ENCODE measurements at regions not wholly inside any gene's neighbourhood (a gene's known extent, or its start where the extent isn't known, plus 50 kb on each side); places are given as distances from the start of the nearest gene placed in this dataset.

- TF ChIP-seq FOXA2 (IDR thresholded peaks at IDR 0.05) (no peak), GABPA (IDR thresholded peaks at IDR 0.05 in 1 of 2, conservative IDR thresholded peaks at IDR 0.05 in 1 of 2) (no peak), ZBTB33 (IDR thresholded peaks at IDR 0.05) (no peak), SP1 (IDR thresholded peaks at IDR 0.05) (no peak), FOXA1 (IDR thresholded peaks at IDR 0.05) (no peak), HNF4A (conservative IDR thresholded peaks at IDR 0.05) (no peak), ATF3 (IDR thresholded peaks at IDR 0.05) (no peak), CTCF (IDR thresholded peaks at IDR 0.05; ENCODE audit: low read depth, low read length, missing input control) (no peak), HNF4G (IDR thresholded peaks at IDR 0.05) (no peak), RAD21 (IDR thresholded peaks at IDR 0.05) (no peak), EGR1 (IDR thresholded peaks at IDR 0.05; ENCODE audit: low read depth in 2 of 2) (no peak), TAF1 (conservative IDR thresholded peaks at IDR 0.05) (no peak), NR2F2 (IDR thresholded peaks at IDR 0.05) (no peak), JUND (IDR thresholded peaks at IDR 0.05) (no peak), RXRA (IDR thresholded peaks at IDR 0.05) (no peak), YY1 (IDR thresholded peaks at IDR 0.05) (no peak), REST (IDR thresholded peaks at IDR 0.05) (no peak), MAX (IDR thresholded peaks at IDR 0.05) (no peak)
- no peaks in the 10 kb centered on the region for H3K9me3 ChIP-seq (ENCODE audit: control insufficient read depth in 4 of 4, low read length in 3 of 4)
- DNase-seq (ENCODE audit: low spot score) = no peak
- no peaks in the 10 kb centered on the region for H3K27me3 ChIP-seq (ENCODE audit: control insufficient read depth in 4 of 4, insufficient read depth in 4 of 4, low read length in 3 of 4)
- H3K36me3 ChIP-seq (ENCODE audit: control insufficient read depth in 4 of 4, insufficient read depth in 3 of 4, low read depth in 1 of 4, low read length in 3 of 4) = no peaks in the 10 kb centered on the region
- no peaks in the 10 kb centered on the region for H3K4me1 ChIP-seq (ENCODE audit: control insufficient read depth in 4 of 4, insufficient read depth in 4 of 4, low read length in 3 of 4)
- WGBS = 67% methylated on average over 6 of the region's 6 CpGs
- peak overlapping the region in 1 of 2 donors; percentile 52 for H3K27ac ChIP-seq (ENCODE audit: low read depth in 1 of 2, low read length in 2 of 2)
- H3K4me3 ChIP-seq (ENCODE audit: low read depth in 1 of 3, low read length in 3 of 3) = no peak overlapping the region
- H3K9ac ChIP-seq (ENCODE audit: low read depth in 1 of 2, low read length in 2 of 2) = no peak overlapping the region
Measured at GRCh38 chr2:41940745-41941063, 107.1 kb upstream of the PKDCC start.

- Histone ChIP-seq H3K27me3 (ENCODE audit: control insufficient read depth in 4 of 4, insufficient read depth in 4 of 4, low read length in 3 of 4) (no peaks in the 10 kb centered on the region), H3K9me3 (ENCODE audit: control insufficient read depth in 4 of 4, low read length in 3 of 4) (no peaks in the 10 kb centered on the region), H3K4me3 (ENCODE audit: low read depth in 1 of 3, low read length in 3 of 3) (no peak overlapping the region), H3K4me1 (ENCODE audit: control insufficient read depth in 4 of 4, insufficient read depth in 4 of 4, low read length in 3 of 4) (no peaks in the 10 kb centered on the region), H3K36me3 (ENCODE audit: control insufficient read depth in 4 of 4, insufficient read depth in 3 of 4, low read depth in 1 of 4, low read length in 3 of 4) (no peaks in the 10 kb centered on the region), H3K27ac (ENCODE audit: low read depth in 1 of 2, low read length in 2 of 2) (no peak overlapping the region), H3K9ac (ENCODE audit: low read depth in 1 of 2, low read length in 2 of 2) (no peak overlapping the region)
- WGBS = 78% methylated on average over 3 of the region's 3 CpGs
- DNase-seq (ENCODE audit: low spot score) = no peak
- no peak for TF ChIP-seq SP1 (IDR thresholded peaks at IDR 0.05)
- no peak for TF ChIP-seq CTCF (IDR thresholded peaks at IDR 0.05; ENCODE audit: low read depth, low read length, missing input control)
- TF ChIP-seq NR2F2 (IDR thresholded peaks at IDR 0.05) = no peak
Measured at GRCh38 chr2:41941831-41942230, 106.0 kb upstream of the PKDCC start.
